Cerebellar cortex (tissue), 1 donor: ENCODE measurements at regions not wholly inside any gene's neighbourhood (a gene's known extent, or its start where the extent isn't known, plus 50 kb on each side); places are given as distances from the start of the nearest gene placed in this dataset.
"Not testable (repeated sequence)": the region's sequence is repeated elsewhere in the genome, so short reads cannot be mapped to it uniquely, and the experiment has no call there.

Source experiments
- DNase-seq: peaks from one replicate; pipeline ENCODE4 v3.0.0-alpha.2; 2015; ENCODE audit warnings: low spot score

DNA sequence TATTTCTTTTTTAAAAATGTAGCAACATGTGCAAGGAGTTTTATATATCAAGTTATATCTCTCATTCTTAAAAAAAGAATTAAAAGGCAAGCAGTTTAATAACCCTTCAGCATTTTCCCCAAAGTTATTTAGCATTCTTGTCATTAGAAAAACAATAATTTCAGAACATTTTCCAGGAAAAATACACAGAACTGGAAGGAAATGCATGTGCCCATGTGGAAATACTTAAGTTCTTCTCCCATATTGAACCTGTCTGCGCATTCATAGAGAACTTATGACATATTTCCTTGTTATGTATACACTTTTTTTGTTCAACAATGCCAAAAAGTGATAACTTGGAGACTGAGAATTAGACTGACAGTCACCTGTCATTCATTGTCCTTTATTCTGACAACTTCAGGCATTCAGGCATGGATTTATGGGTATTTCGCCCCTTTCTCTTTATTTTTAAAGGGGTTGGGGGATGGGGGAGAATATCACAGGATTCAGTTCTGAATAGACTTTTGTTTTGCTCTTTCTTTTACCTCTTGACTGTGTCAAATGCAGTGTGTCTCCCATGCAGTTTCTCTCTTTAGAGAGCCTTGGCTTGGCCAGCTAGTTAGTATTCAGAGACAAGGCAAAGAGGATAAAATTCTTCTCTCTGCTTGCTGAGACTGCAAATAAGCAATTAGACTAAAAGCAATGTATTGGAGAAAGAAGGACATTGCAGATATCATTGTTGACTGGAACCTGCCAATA lies 701.0 kb downstream of the NR2F1-AS1 start:
- DNase-seq: no peak

GRCh38 chr5:92874790-92875189 lies 706.2 kb downstream of the NR2F1-AS1 start:
- no peak for DNase-seq

- DNase-seq: no peak
Observed at GRCh38 chr5:92868442-92868841, 712.6 kb downstream of the NR2F1-AS1 start.

DNA sequence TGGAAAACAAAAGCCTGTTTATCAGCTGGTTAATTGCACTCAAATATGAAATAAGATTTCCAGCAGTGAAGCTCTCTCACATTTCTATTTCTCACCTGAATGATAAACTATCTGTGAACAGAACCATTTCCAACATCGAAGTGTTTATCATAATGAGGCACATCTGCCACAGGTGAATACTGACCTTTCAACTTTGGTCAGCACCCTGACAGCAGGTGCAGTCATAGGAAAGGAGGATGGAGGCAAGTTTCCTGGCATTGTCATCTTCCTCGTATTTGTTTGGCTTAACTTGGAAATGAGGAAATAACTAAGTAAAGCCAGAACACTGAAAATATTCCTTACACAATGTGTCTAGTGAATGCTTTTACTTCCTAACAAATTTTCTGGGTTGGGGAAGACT lies 716.4 kb downstream of the NR2F1-AS1 start:
- DNase-seq: no peak

- no peak for DNase-seq
Observed at GRCh38 chr5:92863666-92864065, 717.4 kb downstream of the NR2F1-AS1 start.

- DNase-seq: no peak
Observed at GRCh38 chr5:92861531-92862285, 719.3 kb downstream of the NR2F1-AS1 start.

DNA sequence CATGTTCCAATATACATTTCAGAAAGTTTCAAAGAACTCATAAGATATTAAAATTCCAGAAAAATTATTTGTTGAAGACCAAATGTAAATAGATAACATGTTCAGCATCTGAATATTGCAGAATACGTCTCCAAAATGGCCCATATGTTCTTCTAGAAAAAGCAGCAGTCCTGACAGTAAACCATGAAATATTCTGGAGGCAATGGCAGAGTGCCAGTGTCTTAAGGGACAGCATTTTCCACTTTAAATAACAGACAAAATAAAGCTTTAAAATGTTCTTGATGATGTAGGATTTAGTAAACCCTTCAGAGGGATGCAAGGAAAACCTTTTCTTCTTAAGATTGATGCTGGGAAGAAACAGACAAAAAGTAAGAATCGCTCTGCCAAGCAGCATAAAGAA lies 721.0 kb downstream of the NR2F1-AS1 start:
- no peak for DNase-seq

- DNase-seq: no peak
Observed at GRCh38 chr5:92852219-92852618, 728.8 kb downstream of the NR2F1-AS1 start.

- DNase-seq: no peak
Observed at GRCh38 chr5:92850886-92851285, 730.1 kb downstream of the NR2F1-AS1 start.

GRCh38 chr5:92849756-92850155 lies 731.3 kb downstream of the NR2F1-AS1 start:
- no peak for DNase-seq

DNA sequence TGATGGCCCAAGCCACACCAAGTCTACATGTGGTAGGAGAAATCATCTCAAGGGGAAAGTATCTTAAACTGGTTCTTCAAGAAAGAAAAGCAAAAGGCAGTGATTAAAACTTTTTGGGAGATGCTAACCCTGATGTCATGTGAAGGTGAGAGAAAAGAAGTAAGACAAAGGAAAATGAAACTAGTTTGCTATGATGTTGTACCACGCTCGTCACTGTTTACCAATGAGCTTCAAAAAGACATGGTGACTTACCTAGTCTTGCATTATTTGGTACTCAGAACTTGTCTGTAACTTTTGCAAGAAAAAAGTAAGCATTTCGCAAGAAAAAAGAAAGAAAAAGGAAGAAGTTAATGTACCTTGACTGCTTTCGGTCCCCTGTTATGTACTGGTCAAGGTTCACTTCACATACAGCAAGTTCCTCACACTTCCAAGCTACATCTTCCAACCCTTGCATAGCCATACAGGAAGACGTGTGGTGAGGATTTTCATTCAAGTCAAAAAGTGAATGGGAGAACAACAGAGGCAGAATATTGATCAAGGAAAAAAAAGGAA lies 739.3 kb downstream of the NR2F1-AS1 start:
- DNase-seq: no peak

DNA sequence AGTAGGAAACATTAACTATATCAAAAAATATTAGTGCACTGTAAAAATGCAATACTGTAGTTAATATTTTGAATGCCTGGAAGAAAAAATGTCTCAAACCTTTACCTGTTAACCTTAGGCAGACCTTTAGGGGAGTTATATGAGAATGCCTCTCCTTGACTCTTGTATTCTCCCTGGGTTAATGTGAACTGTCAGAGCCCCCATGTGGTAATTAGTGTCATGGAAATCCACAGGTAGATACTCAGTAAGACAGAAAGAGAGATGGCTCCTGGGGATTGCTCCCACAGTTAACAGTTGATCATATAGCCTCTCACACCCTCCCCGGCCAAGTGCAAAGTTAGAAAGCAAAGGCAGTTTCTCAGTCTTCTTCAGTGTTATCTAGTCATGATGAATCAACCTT lies 742.8 kb downstream of the NR2F1-AS1 start:
- peak; percentile 38 for DNase-seq

- DNase-seq: no peak
Observed at GRCh38 chr5:92836855-92837755, 743.9 kb downstream of the NR2F1-AS1 start.

GRCh38 chr5:92835712-92836111 lies 745.3 kb downstream of the NR2F1-AS1 start:
- no peak for DNase-seq

- DNase-seq: not testable (repeated sequence)
Observed at GRCh38 chr5:92823551-92823950, 757.5 kb downstream of the NR2F1-AS1 start.

GRCh38 chr5:92822183-92822582 lies 758.8 kb downstream of the NR2F1-AS1 start:
- DNase-seq: no peak

DNA sequence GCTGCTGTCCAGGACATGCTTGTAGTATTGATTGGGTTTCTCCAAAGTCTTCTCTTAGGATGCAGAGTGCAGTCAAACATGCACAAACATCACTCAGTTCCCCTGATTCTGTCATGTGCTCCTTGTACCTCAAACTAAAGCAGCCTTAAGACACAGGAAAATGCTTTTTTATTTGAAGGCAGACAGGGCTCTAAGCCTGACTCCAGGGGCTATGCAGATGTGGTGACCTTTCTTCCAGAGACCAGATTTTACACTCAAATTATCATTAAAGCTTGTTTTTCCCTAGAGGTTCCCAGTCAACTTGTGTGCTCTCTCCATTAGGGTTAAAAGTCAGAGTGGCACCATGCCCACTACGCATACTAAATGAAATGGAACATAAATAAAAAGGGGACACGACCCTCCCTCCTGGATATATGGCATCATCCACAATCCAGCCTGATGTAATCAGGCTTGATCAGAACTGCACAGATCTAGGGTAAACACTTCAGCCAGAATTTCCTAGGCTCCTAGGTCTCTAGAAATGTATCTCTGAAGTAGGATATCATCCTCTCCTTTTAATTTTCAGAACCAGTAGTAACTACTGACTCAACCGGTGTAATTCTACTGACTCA lies 771.1 kb downstream of the NR2F1-AS1 start:
- DNase-seq: peak; percentile 29

DNA sequence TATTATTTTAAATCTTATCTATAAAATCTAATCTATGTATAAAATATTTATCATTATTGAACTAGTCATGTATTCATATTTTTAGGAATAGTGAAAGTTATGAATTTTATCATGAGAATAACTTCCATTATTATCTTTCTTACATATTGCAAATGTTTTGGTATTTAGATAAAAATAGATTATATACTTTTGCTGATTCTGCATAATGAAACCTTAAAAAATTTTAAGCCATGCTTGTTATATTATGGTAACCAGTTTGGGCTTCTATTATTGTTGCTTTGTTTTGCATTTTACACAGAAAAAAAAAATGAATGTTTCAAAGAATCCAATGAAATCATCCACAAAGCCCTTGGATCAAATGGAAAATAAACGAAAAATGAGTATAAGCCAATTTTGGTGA lies 772.5 kb downstream of the NR2F1-AS1 start:
- DNase-seq: no peak

GRCh38 chr5:92807085-92807484 lies 773.9 kb downstream of the NR2F1-AS1 start:
- DNase-seq: no peak

DNA sequence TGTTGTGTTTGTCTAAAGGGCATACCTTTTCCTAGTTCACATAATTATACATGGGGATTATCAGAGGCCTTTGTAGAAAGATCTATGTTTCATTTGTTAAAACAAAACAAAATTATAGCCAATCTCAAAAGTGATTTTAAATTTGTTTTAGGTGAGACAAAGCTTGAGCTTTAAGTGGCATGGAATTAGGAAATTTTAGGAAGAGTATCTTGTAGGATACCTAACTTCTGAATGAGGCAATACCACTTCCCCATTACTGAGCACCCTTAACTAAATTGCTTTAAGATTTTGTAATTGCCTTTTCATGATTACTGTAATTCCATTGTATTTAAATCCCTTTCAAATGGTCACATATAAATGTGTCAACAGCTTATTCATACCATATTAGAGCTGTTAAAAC lies 775.6 kb downstream of the NR2F1-AS1 start:
- peak; percentile 71 for DNase-seq

GRCh38 chr5:92801911-92802310 lies 779.1 kb downstream of the NR2F1-AS1 start:
- DNase-seq: peak; percentile 75

- no peak for DNase-seq
Observed at GRCh38 chr5:92800365-92800764, 780.7 kb downstream of the NR2F1-AS1 start.
